Astrocyte of the hippocampus (primary cell): ENCODE measurements at regions not wholly inside any gene's neighbourhood (a gene's known extent, or its start where the extent isn't known, plus 50 kb on each side); places are given as distances from the start of the nearest gene placed in this dataset.
"Not testable (repeated sequence)": the region's sequence is repeated elsewhere in the genome, so short reads cannot be mapped to it uniquely, and the experiment has no call there.

Experiments
- DNase-seq: peaks from one replicate; pipeline ENCODE4 v3.0.0; 2011; ENCODE audit warnings: low read depth, low spot score

DNA sequence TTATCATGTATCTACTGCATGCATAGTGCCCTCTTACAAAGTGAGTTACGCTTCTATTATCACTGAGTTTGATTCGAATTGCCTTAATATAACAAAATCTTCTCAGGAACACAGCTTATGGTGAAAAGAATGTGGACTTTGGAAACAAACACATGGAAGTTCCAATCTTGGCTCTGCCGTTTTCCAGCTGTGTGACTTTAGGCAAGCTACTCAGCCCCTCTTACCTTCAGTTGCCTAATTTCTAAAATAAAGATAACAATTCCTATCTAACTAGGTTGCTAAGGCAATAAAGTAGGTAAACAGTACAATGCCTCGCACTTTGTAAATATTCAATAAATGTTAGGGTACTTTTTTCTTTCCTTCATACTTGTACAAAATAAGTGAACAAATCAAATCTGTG is 104.0 kb upstream of the GRIA3 start:
- no peak for DNase-seq

DNA sequence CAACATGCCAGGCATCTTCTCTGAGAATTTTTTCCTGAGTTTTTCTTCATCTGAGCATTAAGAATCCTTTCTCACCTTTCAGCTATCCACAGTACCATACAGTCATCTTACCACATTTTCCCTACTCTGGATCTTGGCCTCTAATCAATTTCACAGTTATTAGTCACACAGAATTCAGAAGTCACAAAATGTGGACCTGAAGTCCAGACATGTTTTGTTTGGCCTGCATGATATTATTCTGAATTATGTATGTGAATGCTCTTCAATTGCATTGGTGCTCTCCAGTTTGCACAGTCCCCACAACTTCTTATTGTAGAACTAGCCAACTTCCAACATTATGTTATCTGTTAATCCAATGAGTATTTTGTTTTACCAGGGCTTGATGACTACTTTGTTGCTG is 102.3 kb upstream of the GRIA3 start:
- DNase-seq = peak; percentile 52

DNA sequence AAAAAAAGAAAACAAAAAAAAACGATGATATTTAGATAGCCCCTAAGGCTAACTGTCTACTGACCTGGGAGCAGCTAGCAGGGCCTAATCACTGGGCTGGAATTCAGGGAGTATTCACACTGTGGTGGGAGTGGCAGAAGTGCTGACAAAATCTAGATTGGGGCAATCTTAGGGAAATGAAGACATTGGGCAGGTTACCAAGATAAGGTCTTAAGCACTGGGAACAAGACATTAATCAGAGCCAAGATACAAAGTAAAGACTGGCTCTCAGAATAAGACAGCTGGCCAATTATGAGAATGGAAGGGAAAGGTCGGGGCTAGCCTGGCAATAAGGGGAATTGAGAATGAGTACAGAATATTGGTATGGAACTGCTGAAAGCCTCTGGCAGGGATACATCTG is 100.2 kb upstream of the GRIA3 start:
- peak; percentile 28 for DNase-seq

DNA sequence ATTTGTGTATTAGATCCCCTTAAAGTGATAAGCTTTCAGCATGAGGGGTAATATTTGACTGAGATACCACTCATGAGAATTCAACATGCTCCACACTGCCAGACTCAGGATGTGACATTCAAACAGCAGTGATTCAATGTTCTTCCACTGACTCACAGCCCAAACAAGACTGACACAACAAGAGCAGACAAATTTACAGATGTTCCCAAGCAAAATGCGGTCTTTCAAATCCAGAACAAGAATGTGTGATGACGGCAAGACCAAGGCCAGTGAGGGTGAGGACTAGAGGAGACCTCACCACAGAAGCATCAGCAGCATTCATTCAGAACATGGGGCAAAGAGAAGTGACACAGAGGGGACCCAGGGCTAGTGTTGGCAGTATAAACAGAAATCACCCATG is 99.3 kb upstream of the GRIA3 start:
- DNase-seq = peak; percentile 55

DNA sequence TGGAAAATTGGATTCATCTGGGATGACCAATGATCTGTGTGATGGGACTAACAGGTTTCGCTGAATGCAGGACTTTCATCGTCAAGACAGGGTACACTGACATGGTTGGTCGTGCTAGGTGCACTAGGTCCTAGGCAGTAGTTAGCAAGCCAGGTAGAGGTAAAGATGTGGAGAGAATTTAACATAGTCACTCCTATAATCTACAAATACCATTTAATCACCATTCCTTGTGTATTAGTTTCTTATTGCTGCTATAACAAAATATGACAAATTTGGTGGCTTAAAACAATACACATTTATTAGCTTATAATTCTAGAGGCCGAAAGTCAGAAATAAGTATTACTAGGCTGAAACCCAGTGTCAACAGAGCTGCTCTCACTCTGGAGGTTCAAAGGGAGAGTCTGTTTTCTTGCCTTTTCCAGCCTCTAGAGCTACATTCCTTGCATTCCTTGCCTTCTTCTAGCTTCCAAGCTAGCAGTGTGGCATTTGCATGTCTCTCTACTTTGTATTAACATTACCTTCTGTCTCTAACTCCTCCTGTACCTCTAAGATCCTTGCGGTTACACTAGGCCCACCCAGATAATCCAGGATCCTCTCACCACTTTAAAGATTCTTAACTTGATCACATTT is 98.7 kb upstream of the GRIA3 start:
- DNase-seq = peak; percentile 38

DNA sequence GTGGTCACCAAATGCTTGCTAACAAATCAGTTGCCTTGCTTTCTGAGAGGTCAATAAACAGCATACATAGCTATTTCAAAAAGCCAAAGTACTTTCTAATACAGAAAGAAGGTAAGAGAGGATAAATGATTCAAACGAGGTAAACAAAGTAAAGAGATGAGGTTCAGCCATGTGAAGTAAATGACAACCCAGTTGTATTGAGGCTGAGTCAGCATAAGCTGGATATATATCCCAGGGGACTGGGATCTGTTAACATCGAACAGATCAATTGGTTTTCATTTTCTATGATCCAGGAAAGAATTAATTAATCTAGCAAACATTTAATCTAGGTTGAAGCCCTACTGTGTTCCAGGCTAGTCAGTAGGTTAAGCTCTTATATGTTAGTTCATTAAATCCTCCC is 97.3 kb upstream of the GRIA3 start:
- DNase-seq = no peak

DNA sequence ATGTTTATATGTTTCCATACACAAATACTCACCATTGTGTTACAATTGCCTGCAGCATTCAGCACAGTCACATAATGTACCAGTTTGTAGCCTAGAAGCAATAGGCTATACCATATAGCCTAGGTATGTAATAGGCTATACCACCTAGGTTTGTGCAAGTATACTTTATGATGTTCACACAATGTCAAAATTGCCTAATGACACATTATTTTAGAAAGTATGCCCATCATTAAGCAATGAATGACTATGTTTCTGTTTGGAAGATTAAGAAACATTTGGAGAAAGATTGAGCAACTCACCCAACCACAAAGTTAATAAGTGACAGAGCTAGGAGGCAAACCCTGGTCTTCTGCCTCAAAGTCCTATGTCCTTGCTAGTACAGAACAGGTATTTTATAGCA is 96.8 kb upstream of the GRIA3 start:
- no peak for DNase-seq

DNA sequence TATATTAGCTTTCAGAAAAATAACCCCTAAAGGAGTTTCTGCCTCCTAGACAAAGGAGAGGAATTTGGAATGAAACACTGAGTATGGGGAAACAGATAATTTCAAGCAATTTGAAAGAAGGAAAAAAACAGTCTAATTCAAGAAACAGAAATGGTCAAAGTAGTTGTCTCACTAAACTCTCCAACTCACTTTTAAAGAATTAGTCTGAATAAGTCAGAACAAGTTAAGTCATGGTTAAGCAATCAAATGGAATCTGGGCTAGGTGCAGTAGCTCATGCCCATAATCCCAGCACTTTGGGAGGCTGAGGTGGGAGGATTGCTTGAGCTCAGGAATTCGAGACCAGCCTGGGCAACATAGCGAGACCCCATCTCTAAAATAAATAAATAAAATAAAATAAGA is 95.7 kb upstream of the GRIA3 start:
- no peak for DNase-seq

DNA sequence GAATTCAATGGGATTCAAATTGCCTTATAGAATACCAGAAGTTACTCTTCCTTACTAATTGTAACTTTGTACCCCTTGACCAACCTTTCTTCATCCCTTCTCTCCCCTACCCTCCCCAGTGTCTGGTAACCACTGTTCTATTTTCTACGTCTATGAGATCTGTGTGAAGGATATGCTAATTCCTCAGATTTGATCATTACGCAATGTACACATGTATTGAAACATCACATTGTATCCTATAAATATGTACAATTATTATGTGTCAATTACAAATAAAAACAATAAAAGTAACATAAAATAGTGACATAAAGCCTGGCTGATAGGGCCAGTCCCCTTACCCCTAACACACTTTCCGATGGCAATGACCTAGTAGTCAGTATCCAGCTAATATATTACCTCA is 95.1 kb upstream of the GRIA3 start:
- DNase-seq = no peak

DNA sequence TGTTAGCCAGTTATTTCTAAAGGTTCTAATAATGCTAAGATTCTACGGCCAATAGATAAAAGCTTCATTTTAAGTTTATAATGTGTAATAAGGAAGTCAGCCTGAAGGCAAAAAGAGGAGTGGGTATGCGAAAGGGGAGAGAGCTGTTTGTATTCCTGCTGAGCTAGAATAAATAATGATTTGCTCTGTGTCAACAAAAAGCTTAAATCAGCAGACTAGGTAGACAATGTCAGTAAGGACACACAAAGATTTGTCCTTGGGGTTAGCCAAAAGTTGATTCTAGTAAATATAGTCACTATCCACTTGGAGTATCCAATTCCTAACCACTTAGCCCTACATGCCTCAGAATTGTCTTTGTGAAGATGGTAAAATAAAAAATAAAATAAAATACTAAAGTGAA is 90.3 kb upstream of the GRIA3 start:
- DNase-seq = no peak

DNA sequence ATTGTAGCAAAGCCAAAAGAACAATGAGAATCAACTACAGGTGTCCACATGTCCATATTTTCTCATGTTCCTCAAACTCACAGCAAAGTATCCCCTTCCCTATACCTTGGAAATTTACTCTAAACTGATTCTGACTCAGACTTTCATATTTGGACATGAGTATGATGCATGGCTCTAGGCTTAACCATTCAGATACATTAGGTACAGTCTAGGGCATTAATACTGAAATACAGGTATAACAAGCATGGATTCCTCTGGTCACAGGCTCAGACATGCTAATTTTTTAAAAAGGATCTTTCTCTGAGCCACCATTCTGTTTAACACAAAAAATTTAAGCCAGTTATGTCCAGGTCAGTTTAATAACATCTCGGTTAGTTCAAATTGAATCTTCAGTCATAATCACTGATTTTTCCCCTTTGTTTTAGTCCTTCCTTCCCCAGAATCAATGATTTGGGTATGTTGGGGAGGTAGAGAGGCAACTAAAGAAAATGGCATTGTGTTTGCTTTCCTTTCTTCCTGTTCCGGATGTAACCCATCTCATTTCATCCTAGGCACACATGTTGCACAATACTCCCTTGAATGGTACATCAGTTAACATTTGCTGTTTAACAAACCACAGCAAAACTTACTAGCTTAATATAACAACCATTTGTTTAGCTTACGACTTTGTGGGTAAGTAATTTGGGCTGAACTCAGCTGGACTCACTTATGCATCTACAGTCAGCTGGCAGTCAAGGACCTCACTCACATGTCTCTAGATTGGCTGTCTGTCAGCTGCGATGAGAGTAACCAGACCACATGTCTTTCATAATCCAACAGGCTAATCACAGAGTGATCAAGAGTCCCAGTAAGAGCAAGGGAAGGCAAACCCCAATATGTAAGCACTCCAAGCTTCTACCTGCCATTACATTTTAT is 75.3 kb upstream of the GRIA3 start:
- DNase-seq = no peak

DNA sequence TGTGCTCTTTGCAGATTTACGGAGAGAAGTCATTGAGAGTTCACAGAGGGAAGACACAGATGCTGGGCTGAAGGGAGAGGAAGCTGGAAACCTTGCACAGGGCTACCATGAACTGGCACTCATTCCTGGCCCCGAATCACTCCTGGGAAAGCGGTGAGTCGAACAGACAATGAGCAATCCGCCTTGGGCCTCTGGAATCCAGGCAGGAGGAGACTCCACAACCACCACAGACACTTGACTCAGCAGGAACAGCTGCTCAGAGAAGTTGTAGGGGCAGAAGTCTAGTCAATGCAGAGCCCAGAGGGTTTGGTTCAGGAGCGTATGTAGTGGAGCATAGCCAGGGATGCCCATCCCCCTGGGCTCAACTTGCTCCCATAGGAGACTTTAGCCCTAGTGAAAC is 62.8 kb upstream of the GRIA3 start:
- peak; percentile 2 for DNase-seq

DNA sequence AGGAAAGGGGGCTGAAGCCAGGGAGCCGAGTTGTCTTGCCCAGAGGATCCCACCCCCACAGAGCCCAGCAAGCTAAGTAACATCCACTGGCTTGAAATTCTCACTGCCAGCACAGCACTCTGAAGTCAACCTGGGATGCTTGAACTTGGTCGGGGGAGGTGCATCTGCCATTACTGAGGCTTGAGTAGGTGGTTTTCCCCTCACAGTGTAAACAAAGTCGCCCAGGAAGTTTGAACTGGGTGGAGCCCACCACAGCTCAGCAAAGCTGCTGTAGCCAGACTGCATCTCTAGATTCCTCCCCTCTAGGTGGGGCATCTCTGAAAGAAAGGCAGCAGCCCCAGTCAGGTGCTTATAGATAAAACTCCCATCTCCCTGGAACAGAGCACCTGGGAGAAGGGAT is 54.3 kb upstream of the GRIA3 start:
- not testable (repeated sequence) for DNase-seq
